NOMO-1 treated with dmso at 0.1 percent for 144 hours (cell line): ENCODE measurements at regions not wholly inside any gene's neighbourhood (a gene's known extent, or its start where the extent isn't known, plus 50 kb on each side); places are given as distances from the start of the nearest gene placed in this dataset.

Experiments
- DNase-seq: peaks from one replicate; lab custom pipeline; 2025; ENCODE audit not compliant: unreplicated experiment; lab: John Stamatoyannopoulos, UW

GRCh38 chr13:87872813-87873212, 201.6 kb downstream of the SLITRK5 start:
- no peak for DNase-seq

DNA sequence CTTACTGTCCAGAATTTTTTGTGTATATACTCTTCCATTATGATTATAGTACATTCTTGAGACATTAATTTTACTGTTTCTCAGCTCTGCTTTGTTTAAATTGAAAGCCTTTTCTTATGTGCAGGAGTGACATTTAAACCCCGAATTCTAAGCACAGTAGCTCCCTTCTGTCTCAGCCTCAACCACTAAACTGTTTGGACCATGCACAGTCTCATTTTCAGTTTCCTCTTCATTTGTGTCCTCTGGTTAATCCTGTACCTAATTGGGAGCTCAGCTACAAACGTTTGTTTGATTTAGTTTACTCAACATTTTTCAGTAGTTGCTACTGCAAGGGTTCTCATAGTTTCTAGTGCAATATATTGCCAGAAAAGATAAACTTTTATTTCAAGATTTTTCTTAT, 206.3 kb downstream of the SLITRK5 start:
- no peak for DNase-seq

GRCh38 chr13:87878706-87879105, 207.5 kb downstream of the SLITRK5 start:
- no peak for DNase-seq

- DNase-seq: no peak
These were observed 213.7 kb downstream of the SLITRK5 start for GRCh38 chr13:87884884-87885283.

- DNase-seq: no peak
These were observed 216.4 kb downstream of the SLITRK5 start for GRCh38 chr13:87887459-87888123.

- no peak for DNase-seq
These were observed 218.1 kb downstream of the SLITRK5 start for GRCh38 chr13:87889254-87889653.

DNA sequence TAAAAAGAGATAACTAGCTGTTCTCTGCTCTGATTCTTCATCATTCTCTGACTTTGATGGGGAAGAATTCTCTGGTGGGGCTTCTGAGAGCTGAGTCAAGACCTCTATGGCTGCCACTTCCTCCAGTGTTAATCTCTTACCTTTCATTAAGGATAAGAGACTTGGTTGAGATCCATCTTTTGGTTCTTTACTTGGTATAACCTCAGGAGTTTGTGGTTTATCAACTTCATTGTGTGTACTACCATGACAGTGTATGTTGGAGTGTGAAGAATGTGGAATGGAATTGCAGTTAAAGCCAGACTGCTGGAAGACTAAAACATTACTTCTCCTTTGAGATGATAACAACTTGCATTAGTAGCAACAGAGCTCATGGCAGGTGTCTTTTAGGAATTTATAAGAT, 222.0 kb downstream of the SLITRK5 start:
- no peak for DNase-seq

- DNase-seq: peak; percentile 83
These were observed 222.9 kb downstream of the SLITRK5 start for GRCh38 chr13:87894059-87894458.

- no peak for DNase-seq
These were observed 232.4 kb downstream of the SLITRK5 start for GRCh38 chr13:87903553-87903952.

- no peak for DNase-seq
These were observed 235.2 kb downstream of the SLITRK5 start for GRCh38 chr13:87906411-87906810.

DNA sequence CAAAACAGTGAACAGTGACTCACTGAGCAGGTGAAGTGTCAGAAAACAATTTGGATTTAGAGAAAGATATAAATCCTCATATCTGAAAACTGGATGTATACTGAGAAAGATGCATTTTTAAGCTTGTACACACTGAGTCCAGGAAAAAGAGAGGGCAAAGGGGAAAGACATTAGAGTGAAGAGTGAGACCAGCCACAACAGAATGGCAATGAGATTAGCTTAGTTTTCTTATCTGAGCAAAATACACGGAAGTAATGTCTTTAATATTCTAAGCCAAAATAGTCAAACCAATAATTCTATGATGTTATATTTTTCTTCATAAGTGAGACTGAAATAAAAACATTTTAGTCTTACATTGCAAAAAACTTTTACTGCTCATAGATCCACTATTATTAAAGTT, 236.0 kb downstream of the SLITRK5 start:
- DNase-seq: no peak

- no peak for DNase-seq
These were observed 248.8 kb downstream of the SLITRK5 start for GRCh38 chr13:87919956-87920355.

GRCh38 chr13:87923753-87924152, 252.6 kb downstream of the SLITRK5 start:
- no peak for DNase-seq

DNA sequence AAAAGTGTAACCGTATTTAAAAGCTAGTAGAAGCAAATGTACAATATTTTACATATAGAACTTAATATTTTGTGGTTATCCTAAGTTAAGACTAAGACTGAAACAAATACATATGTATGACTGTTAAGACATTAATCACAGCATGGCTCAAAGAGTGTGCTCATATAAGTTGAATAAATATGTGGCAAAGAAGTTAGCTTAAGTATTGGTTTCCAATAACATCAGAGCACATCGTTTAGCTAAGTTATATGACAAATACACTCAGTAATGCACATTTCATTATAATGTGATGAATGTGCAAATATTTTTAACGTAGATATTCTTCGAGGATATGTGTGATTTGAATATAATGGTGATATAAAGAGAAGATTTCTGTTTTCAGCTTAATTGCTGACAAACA, 253.8 kb downstream of the SLITRK5 start:
- no peak for DNase-seq

DNA sequence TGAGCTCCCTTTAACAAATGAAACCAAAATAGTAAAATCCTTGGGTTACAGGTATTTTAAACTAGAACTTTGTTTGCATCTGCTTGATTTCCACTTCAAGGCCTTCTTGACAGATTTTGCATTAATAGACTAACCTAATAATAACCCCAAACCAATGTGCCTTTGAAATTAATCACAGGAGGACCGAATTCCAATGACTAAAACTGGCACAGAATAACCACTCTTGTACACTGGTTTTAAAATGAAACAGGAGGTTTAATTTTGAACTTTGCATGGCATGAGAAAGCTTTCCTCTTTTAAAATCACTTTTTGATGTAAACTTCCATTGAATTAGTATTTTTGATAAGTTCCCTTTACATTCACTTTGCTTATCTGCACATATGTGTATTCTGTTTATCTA, 269.6 kb downstream of the SLITRK5 start:
- DNase-seq: no peak

DNA sequence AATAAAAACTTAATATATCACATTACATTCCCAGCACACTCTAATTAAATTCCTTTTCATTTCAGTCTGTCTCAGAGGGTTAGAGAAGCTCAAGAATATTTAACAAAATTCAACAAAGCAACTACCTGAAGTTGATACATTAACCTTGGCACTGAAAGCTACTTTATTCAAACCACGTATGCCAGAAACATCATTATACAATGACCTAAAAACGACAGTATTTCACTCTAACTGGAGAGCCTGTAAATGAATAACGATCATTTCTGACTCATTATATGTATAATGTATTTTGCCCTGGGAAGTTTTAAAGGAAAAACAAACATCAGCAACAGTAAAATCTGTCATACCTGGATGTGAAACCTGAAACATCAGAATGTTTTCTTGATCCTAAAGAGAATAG, 270.1 kb downstream of the SLITRK5 start:
- DNase-seq: no peak

- DNase-seq: no peak
These were observed 271.0 kb downstream of the SLITRK5 start for GRCh38 chr13:87942205-87942604.

DNA sequence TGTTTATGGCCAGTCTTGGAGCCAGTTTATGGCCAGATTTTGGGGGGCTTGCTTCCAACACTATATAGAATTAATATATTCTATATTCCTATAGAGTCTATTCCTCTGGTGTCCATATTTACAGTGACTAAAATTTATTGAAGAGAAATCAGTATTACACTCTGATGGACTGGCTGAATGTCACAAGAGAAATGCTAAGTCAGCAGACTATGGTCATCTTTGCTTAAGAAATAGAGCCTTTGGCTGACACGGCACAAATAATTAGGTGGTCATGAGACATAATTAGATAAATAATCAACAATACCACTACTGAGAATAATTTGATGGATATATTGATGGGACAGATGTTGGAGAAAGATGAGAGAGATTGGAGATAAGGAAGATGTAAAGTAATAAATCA, 272.9 kb downstream of the SLITRK5 start:
- no peak for DNase-seq

GRCh38 chr13:87952377-87952776, 281.2 kb downstream of the SLITRK5 start:
- DNase-seq: no peak

- DNase-seq: no peak
These were observed 282.2 kb downstream of the SLITRK5 start for GRCh38 chr13:87953381-87953780.

DNA sequence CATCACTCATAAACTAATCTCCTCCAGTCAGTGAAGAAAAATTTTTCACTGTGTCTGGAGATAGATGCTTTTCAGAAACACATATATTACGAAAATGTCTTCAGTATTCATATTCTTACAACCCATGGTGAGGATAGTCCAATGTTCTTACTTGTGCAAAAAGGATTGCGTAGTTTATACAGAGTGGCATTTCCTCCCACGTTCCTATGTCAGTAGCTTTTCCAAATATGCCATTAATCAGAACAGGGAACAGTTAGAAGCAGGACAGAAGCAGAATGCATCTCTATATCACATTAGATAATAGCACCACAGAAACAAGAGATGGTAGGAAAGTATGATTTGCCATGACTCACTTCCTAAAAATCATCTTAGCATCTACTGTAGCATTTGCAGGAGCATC, 282.9 kb downstream of the SLITRK5 start:
- DNase-seq: no peak

DNA sequence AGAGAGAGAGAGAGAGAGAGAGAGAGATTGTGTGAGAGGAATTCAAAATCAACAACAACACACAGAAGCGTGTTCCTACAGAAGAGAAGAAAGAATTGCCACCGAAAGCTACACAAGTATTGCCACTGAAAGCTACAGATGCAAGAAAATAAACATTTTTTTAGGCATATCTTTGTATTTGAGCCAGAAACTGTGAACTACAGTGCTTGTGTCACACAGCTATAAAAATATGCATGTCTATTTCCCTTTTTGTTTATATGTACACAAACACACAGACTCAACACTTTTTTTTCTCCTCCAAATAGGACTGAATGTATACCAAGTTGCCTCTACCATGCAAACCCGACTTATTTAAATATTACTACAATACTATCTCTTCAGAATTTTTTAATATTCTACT, 290.4 kb downstream of the SLITRK5 start:
- no peak for DNase-seq

DNA sequence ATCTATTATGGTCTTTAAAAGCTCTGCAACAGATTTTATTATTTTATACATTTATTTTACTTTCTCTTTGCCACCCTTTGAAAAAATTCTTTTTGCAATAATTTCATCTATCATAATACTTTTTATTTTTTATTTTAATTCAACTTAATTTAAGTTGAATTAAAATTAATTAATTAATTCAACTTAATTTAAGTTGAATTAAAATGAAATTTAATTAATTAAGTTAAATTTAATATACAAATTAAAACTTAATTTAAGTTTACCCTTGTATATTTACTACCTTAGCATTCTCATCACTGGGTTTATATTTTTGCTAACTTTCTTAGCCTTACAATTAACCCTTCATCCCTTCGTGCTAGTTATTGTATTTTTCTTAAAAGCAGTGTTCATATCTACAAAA, 301.4 kb downstream of the SLITRK5 start:
- no peak for DNase-seq

DNA sequence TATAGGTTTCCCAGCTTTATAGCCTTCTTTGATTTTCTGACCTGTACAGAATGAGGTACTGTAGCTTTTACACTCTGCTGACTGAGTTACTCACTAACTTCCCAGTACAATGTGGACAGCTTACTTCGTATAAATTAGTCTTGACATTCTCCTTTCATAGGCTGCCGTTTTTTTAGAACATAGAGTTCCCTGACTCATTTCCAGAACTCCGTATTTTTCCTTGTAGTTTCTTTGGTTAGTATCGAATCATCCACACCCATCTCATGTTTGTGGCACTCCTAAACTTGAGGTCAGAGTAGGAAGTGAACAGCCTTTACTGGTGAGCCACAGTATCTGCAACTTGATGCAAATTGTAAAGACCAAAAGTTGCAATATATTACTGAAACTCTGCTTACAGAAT, 303.9 kb downstream of the SLITRK5 start:
- DNase-seq: no peak
